Fibroblast of peridontal ligament (primary cell): ENCODE measurements at regions not wholly inside any gene's neighbourhood (a gene's known extent, or its start where the extent isn't known, plus 50 kb on each side); places are given as distances from the start of the nearest gene placed in this dataset.

Experiments
- DNase-seq: peaks from one replicate; pipeline ENCODE4 v3.0.0-alpha.2; 2010; ENCODE audit errors: extremely low read depth

DNA sequence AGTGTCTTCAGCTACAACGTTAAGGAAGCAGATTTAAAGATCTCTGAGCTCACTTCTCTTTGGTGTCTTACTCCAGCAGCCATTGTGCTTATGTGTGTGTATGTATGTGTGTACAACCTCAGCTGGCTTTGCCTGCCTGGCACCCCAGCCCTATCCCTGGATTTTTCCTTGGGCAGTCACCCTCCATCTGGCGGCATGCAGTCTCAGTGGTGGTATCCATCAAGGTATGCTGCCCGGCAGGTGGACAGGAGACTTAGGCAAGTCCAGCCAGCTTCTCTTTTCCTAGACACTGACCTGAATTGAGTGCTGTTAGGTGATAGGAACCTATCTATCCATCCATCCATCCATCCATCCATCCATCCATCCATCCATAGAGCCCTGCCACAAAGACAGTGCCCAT is 280.8 kb upstream of the CCL2 start:
- DNase-seq, result no peak

DNA sequence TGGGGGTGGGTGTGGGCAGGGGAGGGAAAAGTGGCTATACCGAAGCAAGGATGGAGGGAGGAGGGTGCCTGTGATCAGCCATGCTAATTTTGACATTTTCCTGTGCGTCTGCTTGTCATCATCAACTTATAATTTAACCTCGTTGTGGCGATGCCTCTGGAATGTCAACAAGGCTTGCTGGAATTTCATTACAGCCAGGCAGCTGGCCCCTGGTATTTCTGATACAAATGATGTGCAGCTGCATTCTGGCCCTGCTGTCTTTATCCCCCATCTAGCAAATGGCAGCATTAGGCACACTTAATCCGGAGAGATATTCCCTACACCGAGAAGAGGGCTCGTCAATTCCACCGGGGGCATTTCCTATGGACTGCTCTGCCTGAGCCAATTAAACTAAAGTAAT is 278.3 kb upstream of the CCL2 start:
- DNase-seq, result no peak

DNA sequence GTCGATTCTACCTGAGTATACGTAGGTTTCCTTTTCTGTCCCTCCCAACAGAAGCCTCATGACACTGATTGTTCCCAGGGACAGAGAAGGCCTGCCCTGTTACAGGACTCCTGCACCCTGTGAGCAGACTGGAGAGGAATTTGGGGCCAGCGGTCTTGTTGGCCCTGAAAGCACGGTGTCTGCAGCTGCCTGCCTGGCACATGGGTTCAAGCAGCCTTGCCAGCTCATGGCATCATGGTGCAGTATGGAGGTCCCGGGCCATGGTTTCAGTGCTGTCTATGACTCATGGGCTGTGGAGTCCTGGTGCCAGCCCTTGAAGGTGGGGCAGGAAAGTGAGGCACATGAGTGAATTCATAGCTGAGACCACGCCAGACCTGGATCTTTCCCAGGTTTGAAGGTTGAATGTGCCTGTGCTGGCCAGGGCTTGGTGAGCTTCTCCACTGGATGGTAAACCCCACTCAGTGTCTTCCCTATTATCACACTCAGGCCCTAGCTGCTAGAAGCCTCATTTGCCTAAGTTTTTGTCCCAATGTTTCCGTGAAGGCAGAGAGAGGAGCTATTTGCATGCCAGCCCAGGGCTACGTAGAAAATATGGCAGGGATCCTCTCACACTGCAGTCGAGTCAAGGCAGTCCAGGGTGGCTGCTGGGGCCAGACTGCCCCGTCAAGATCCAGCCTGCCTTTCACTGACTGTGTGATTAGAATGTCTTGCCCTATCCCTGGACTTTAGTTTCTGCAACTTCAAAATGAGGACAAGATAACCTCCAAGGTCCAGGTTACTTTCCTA is 277.2 kb upstream of the CCL2 start:
- no peak for DNase-seq

DNA sequence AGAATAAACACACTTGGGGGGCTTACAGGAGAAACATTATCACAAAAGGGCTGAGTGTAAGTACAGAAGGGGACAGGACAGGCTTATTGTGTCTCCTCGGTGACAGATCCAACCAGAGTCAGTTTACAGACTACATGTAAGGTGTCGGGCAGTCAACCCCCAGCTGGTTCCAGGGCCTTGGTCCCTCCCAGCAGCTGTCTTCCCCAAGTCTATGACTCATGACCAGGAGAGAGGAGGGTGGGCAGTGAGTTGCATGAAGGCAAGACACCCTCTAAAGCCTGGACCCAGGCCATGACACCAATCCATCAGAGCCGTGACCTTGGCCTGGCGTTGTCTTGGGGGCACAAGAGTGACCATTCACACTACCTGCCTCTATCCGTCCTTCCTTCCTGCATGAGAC is 276.2 kb upstream of the CCL2 start:
- no peak for DNase-seq

DNA sequence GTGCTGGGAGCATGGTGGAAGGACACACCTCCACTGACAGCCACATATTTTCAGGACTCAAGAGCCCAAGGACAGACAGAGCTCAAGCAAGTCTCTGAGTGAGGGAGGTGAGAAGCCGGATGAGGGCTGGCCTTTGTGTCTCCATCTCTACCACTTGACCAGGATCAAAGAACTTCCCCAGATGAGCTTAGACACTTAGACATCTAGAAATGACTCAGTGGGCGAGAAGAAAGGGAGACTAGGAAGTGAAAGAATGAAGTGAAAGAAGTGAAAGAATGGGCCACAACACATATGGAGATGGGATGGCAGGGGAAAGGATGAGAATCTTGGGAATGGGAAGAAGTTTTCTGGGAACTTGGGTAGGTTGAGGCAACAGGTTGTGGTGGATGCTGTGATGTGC is 274.9 kb upstream of the CCL2 start:
- no peak for DNase-seq

DNA sequence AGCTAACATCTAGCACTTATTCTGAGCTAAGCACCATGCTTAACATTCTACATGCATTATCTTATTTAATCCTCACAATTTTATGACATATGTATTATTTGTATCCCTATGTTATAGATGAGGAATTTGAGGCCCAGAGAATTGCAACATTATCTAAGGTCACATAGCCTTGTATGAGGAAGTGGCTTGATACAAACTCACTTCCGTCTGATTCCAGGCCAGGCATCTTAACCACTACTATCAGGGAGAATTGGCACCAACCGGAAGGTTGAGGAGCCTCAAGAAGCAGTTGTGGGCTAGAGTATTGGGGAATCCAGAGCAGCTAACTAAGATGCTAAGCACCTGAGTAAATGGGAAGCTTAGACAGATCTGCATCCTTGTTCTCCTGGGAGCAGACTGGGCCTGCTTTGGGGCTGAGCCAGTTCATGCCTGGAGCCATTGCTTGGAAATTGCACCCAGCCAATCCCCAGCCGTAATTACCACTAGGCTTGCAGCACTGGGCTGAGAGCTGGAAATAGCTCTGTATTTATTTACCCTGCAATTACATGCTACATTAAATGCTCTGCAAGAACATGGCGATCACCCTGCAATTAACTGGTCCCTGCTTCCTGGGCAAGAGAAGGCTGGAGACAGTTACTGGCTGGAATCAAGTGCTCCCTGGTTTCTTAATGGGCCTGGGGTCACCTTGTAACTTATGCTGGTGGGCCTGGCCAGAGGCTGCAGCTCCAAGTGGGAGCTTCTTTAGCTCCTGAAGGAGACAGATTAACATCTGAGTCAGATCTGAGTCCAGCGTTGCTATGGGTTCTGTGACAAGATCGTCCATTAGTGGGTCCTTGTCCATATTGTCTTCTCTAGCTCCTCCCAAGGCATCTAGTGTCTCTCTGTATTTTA is 273.1 kb upstream of the CCL2 start:
- no peak for DNase-seq

DNA sequence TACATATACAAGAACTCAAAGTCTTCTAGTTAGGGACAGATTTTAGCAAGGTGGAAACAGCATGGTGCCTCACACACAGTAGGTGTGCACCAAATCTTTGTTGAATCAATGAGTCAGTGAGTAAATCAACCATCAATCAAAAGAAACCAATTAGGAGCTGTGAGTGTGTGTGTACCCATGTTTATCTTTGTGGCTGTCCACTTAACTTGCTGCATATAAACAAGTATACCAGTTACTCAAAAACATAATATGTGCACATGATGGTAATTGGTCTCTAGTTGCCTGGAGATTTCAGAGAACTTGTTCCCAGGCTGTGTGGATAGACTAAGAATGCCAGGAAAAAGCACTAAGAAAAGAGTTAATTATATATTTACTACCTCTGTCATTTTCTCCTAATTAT is 272.2 kb upstream of the CCL2 start:
- no peak for DNase-seq

DNA sequence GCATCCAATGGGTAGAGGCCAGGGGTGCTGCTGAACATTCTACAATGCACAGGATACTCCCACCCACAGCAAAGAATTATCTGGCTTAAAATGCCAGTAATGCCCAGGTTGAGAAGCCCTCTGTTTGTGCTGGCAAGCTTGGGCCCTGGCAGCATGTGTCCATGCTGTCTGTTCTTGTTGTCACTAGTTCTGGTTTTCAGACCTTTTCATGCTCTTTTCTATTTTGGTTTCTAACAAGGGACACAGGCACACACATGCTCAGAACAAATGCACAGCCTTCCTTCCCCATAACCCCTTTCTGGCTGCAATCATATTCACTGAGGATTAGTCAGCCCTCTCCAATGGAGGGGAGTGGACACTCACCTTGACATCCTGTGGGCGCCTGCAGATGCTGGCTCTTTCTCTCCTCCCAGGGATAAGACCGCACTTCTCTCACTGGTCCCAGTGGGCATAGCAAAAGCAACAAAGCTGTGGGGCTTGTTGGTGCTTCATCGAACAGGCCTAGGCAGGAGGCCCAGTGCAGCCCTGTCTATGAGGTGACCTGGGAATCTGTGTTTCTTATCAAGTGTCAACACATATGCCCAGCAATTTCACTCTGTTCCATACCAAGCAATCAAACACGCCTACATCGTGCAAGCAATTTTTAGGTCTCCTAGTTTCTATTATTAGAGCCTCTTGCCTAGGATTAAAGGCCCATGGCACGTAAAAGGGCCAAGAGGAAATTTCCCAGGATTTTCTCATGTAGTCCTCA is 271.1 kb upstream of the CCL2 start:
- DNase-seq, result no peak

DNA sequence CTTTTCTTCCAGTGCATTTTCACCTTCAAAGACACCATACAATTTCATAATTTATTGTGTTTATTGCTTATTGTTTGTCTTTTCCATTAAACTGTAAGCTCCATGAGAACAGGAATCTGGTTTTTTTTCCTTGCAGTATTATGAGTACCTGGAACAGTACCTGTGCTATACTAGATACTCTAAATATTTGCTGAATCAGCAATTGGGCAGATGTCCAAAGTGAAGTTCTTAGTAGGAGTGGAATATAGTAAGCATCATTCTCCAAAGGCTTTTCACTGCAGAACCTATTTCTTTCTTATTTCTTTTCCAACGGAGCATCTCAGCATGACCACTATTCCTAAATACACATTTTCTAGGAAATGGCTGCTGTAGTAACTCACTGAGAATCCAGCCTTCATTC is 269.0 kb upstream of the CCL2 start:
- DNase-seq, result no peak

DNA sequence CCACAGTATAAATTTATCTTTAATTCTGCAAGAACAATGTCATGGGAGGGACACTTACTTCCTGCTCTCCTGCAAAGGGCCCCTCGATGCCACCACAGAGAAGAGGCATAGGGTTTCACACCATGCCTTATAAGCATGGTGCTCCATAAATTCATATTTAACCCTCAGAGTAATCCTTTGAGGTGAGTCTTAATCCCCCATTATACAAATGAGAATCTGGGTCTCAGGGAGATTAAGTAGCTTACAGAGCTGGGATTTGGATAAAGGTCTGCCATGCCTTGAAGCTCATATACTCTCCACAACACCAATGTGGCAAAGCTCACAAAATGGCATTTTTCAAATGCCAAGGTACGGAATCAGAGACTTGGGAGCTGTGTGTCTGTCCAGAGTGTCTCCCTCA is 268.5 kb upstream of the CCL2 start:
- DNase-seq, result no peak

DNA sequence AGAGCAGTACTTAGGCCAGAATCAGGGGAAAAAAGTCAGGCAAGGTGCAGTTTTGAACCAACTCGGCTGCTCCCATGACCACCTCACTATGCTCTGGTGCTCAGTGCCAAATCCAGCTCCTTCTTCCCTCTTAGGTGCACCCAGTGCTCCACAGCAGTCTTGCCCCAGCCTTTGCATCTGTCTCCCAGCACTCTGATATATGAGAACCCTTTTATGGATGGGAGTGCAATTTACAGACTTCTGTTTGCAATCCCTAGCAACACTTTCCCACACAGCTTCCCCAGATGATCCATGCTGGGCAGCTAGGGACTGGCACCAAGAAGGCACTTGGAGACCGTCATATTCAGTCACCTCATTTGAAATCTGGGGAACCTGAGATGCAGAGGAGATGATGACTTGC is 267.9 kb upstream of the CCL2 start:
- no peak for DNase-seq

DNA sequence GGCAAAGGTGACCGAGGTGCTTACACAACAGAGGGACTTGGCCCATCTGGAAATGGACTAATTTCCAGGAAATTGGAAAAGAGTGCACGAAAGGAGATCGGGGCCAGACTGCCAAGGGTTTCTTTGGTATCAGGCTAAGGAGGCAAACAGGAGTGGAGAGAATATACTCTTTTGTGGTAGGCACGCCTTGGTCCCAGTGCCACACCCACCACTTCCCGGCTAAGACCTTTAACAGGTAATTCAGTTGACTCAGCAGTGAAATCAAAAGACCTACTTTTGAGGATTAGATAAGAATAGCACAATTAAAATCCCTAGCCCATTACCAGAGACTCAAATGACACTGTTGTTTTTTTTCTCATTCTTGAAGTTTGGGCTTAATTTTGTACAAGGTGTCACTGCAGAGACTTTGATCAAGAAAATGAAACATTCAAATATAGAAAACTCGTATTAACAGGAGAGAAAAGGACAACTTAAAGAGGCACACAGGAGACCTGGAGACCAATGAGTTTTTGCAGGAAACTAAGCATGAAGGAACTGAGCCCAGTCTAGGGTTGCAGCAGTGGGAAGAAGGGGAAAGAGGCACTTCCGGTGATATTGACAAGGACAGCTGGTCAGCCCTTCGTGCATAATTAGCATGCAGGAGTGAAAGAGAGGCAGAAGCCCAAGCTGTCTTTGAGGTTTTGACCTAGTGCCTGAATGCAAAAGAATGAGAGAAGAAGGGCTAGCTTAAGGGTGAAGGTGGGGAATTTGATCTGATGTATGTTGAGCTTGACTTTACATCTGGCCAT is 265.5 kb upstream of the CCL2 start:
- DNase-seq, result no peak

DNA sequence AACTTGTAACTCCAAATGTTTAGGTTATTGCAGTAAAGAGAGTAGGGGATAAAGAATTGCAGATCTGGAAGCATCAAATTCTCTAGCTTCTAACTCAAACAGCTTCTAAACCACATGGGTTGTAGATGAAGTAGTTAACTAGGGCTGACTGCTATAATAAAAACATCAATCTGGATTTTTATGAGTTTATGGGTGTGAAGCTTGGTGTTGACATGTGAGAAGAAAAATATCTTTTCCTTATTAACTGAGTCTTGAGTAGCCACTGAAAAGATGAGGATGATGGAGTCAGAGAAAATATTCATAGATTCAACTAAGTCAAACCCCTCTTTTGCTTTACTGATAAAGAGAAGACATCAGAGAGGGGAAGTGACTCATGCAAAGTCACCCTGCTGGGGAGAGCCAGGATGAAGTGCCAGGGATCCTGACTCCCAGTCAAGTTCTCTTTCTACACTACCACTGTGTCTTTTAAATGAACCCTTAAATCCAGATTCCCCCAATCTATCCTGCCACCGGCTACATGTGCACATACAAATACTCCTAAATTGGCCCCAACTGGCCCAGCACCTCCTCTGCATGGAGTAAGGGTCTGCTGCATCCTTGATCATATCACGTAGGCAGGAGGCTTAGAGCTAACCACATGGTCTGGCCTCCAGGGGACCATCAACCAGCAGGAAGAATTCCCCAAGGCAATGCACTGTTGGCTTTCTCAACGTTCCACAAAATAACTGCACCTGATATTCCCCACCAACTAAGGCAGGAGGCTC is 264.0 kb upstream of the CCL2 start:
- no peak for DNase-seq

DNA sequence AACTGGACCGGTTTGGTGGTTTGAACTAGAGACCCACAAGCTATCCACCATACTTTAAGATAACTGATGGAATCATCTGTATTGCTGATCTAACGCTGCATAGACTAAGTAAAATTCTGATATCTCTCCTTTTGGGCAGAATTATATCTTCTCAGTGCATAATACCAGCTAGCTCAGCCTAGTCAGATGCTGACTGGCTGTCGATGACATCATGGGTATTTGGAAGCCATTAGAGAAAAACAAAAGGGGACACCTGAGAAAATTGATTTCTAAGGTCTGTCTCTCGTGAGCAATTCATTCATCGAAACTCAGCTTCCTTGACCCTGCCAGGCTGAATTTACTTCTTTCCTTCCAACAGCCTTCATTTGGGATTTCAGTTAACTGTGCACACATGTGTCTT is 263.0 kb upstream of the CCL2 start:
- DNase-seq, result no peak

DNA sequence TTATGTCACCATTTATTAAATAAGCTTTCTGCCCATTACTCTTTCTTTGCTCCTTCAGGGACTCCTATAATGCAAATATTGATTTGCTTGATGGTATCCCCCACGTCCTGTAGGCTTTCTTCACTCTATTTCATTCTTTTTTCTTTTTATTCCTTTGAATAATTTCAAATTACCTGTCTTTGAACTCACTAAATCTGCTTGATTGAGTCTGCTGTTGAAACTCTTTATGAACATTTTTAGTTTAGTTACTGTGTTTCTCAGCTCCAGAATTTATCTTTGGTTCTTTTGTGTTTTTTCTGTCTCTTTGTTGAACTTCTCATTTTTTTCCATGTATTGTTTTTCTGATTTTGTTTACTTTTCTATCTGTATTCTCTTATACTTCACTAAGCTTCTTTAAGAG is 254.4 kb upstream of the CCL2 start:
- DNase-seq, result no peak

DNA sequence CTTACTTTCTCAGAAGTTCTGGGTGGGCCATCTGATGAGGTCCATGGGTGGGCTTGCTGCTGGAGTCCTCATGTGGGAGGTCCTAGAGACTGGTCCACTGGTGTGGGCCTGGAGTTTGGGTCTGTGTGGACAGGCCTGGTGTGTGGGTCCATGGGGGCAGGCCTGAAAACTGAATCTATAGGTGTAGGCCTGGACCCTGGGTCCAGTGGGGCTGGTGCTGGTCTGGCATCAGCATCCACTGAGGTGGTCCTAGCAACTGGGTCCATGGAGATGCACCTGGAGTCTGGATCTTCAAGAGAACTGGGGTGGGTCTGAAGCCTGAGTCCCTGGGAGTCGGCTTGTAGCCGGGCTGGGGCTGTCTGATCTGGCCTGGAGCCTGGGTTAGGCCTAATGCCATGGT is 253.8 kb upstream of the CCL2 start:
- DNase-seq, result no peak

DNA sequence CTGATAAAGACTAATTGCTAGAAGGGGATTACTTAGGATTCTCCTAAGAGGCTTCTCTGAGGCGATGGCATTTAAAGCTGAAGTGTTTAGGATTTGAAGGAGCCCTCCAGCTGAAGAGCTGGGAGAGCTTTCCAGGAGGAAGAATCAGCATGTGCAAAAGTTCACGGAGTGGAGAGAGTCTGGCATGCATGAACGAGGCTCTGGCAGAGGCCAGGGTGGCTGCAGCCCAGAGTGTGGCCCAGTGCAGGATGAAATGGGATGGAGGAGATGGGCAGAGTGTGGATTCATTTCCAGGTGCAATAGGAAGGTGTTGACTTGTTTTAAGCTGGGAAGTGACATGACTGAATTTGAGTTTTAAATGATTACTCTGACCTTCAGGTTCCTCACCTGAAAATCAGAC is 249.0 kb upstream of the CCL2 start:
- DNase-seq, result no peak

DNA sequence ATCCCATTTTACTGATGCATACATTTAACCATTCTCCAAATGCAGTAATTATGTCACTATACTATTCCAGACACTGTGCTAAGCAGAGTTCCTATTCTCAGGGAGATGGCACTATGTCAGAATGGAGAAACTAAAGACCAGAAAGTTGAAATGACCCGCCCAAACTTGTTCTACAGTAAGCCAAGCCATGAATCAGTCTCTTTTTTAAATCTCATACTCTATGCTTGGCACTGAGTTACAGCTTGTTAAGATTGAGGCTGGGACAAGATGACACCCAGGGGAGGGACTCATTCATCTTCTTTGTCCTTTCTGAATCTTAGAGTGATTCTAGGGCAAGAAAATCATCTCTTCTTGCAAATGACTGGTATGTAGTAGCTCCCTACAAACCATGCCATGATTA is 247.0 kb upstream of the CCL2 start:
- no peak for DNase-seq

DNA sequence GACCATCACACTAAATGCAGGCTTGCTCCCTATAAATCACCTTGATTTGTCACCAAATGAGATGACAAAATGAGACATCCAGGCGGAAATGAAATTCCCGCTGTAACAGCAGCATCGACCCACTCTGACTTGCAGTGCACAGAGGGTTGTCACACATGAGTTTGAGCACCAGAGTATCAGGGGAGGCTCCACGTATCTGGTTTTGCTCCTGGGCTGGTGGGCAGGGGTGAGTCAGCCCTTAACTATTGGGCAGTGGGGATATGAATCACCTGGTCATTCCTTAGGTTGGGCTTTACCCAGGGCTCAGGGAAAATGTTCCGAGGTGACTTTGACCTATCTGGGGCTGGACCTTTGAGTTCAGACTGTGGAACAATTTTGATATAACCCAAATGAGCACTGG is 245.2 kb upstream of the CCL2 start:
- DNase-seq, result no peak

DNA sequence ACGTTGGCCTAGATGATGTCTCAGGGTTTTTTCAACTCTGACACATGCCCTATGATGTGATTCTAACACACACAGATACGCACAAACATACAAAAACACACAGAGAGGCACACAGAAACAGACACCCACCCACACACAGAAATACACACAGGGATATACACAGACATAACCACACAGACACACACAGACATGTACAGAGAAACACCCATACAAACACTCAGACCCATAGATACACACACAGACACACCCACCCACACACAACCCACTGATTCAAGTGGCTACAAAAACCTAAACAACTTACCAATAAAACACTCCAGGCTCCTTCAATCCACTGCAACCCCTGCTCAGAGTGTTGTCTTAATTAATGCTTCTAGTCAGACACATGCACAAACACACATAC is 244.6 kb upstream of the CCL2 start:
- DNase-seq, result no peak

DNA sequence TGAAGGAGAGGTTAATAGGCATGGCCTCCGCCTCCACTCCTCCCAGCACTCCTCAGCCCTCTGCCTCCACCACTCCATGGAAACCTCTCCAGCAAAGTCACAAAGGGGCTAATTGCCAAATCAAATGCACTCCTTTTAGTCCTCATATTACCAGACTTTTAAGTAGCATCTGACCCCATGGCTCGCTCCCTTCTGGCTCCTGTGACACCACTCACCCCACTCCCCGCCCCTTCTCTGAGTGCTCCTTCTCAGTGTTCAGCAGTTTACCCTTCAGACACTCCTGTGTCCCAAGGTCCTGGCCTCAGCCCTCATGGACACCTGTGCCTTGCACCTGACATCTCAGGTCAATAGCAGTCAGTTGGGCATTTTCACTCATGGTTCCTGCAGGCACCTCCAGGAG is 243.5 kb upstream of the CCL2 start:
- DNase-seq, result no peak
